ELR (cell line): ENCODE measurements at regions not wholly inside any gene's neighbourhood (a gene's known extent, or its start where the extent isn't known, plus 50 kb on each side); places are given as distances from the start of the nearest gene placed in this dataset.
"Not testable (repeated sequence)": the region's sequence is repeated elsewhere in the genome, so short reads cannot be mapped to it uniquely, and the experiment has no call there.

ENCODE experiments used
- DNase-seq: peaks from one replicate; pipeline ENCODE4 v3.0.0-alpha.2; 2015; ENCODE audit warnings: low read depth

- DNase-seq = no peak
These were observed 78.9 kb upstream of the ZSWIM2 start for GRCh38 chr2:186927867-186928191.

- no peak for DNase-seq
These were observed 78.4 kb upstream of the ZSWIM2 start for GRCh38 chr2:186927185-186927866.

GRCh38 chr2:186925514-186925913 is 76.5 kb upstream of the ZSWIM2 start:
- DNase-seq = no peak

GRCh38 chr2:186922316-186922715 is 73.3 kb upstream of the ZSWIM2 start:
- not testable (repeated sequence) for DNase-seq

- peak; percentile 92 for DNase-seq
These were observed 70.3 kb upstream of the ZSWIM2 start for GRCh38 chr2:186919296-186919695.

- DNase-seq = no peak
These were observed 69.5 kb upstream of the ZSWIM2 start for GRCh38 chr2:186918495-186918894.

GRCh38 chr2:186917866-186918265 is 68.9 kb upstream of the ZSWIM2 start:
- DNase-seq = peak; percentile 77

GRCh38 chr2:186913870-186914269 is 64.9 kb upstream of the ZSWIM2 start:
- no peak for DNase-seq

- DNase-seq = no peak
These were observed 64.0 kb upstream of the ZSWIM2 start for GRCh38 chr2:186912979-186913378.

GRCh38 chr2:186911551-186912085 is 62.6 kb upstream of the ZSWIM2 start:
- DNase-seq = no peak

GRCh38 chr2:186910996-186911395 is 62.0 kb upstream of the ZSWIM2 start:
- no peak for DNase-seq

- DNase-seq = no peak
These were observed 60.1 kb upstream of the ZSWIM2 start for GRCh38 chr2:186909095-186909494.

- DNase-seq = no peak
These were observed 58.9 kb upstream of the ZSWIM2 start for GRCh38 chr2:186907897-186908296.

- peak; percentile 59 for DNase-seq
These were observed 54.2 kb upstream of the ZSWIM2 start for GRCh38 chr2:186903216-186903615.
